GM20000 (cell line): ENCODE measurements at regions not wholly inside any gene's neighbourhood (a gene's known extent, or its start where the extent isn't known, plus 50 kb on each side); places are given as distances from the start of the nearest gene placed in this dataset.

ENCODE experiments used
- DNase-seq: peaks from one replicate; pipeline ENCODE4 v3.0.0; 2012; ENCODE audit warnings: low spot score
- TF ChIP-seq, protein P1 (sequence below): IDR thresholded peaks from 2 replicates; pipeline ENCODE4 v1.5.1; 2012; ENCODE audit warnings: mild to moderate bottlenecking, control low read depth; ENCODE audit errors: extremely low read depth, missing control alignments

DNA sequence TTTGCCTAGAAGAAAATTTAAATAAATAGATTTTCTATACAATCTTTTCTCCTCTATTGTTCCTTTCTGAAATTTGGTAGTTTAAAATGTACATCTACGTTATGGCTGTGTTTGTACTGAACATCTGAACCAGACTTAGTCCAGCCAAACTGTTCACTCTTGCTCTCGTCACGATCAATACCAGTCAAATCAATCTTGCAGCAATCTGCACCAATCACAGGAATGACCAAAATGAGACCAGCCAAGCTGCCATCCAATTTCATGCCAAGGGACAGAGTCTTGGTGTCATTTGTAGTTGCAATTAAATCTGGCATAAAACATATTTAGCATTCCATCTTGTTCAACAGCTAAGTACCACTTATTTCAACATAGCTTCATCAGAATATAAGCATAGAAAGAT, 156.6 kb downstream of the IRS2 start:
- TF ChIP-seq, protein P1, sequence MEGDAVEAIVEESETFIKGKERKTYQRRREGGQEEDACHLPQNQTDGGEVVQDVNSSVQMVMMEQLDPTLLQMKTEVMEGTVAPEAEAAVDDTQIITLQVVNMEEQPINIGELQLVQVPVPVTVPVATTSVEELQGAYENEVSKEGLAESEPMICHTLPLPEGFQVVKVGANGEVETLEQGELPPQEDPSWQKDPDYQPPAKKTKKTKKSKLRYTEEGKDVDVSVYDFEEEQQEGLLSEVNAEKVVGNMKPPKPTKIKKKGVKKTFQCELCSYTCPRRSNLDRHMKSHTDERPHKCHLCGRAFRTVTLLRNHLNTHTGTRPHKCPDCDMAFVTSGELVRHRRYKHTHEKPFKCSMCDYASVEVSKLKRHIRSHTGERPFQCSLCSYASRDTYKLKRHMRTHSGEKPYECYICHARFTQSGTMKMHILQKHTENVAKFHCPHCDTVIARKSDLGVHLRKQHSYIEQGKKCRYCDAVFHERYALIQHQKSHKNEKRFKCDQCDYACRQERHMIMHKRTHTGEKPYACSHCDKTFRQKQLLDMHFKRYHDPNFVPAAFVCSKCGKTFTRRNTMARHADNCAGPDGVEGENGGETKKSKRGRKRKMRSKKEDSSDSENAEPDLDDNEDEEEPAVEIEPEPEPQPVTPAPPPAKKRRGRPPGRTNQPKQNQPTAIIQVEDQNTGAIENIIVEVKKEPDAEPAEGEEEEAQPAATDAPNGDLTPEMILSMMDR = no peak
- DNase-seq = no peak

DNA sequence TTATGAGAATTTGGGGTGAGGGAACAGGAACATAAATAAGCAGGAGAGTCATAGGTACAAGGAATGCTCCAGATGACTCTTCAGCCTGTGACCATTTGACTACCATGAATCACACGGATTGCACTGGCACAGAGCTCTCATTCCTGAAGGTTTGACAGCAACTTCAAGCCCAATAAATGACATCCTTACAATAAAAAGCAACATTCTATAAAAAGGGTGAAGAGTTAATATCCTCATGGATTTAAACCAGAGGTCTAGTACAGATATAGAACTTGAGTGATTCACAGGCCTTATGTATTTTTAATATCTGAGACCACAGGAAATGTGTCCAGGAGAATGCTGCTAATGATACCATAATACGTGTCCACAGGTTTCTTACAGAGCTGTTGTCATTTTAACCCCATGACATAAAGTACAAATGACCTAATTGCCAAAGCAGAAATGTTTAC, 158.1 kb downstream of the IRS2 start:
- no peak for DNase-seq
- TF ChIP-seq, protein P1 = no peak

DNA sequence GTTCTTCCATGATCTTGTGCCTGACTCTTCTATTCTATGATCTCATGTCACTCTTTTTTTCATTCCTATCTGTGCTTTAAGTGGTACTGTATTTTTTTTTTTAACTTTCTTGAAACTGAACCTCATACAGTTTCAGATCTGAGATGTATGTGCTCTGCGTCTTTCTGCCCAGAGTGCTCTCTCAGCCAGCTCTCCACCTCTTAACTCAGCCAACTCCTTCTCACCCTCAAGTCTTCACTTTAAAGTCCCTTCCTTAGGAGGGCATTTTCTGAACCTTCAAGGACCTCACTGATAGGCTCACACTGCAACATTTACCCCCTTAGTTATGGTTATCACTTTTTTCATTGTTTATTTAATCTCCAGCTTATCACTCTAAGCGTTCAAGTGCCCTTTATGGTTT, 158.7 kb downstream of the IRS2 start:
- no peak for DNase-seq
- TF ChIP-seq, protein P1 = no peak

DNA sequence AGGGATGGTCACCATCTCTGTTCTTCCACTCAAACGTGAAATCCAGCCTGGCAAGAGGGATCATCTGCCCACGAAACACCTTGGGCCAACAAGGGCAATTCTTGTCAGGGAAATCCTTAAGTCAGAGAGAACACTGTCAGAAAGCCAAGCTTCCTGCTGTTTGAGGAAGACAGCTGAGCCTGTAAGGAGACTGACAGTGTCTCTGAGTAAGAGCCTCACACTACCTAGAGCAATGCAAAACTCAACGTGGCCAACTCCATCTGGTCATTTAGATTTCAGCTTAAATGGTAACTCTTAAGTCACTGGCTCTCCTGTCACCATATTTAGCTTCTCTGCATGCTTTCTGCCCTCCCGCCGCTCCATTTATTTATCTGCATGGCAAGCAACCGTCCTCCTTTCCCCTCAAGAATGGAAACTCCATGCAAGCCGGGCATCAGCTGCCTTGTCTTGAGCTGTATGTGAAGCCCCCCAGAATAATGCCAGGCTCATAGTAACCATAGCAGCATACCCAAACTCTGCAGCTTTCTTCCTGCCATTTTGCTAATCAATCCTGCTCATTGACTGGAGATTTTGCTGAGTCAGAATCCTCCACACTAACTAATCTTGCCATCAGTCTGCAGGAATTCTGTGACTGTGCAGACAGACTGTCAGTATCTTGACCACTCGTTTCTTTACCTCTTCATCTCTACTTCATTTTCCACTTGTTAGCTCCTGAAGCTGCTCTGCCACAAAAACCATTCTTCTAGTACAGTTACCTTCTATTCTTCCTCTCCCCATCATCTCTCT, 159.8 kb downstream of the IRS2 start:
- TF ChIP-seq, protein P1 = no peak
- DNase-seq = no peak

DNA sequence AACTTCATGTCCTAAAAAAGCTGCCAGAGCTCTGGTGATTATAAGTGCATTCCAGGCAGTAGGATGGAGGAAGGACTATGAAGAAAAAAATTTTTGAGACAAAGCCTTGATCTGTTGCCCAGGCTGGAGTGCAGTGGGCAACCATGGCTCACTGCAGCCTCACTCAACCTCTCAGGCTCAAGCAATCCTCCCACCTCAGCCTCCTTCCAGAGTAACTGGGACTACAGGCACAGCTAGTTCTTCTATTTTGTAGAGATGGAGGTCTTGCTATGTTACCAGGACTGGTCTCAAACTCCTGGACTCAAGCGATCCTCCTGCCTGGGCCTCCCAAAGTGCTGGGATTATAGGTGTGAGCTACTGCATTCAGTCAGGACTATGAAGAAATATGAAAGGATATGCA, 161.2 kb downstream of the IRS2 start:
- no peak for DNase-seq
- TF ChIP-seq, protein P1 = no peak

GRCh38 chr13:109622006-109622405, 164.4 kb downstream of the IRS2 start:
- TF ChIP-seq, protein P1 = no peak
- DNase-seq = no peak

GRCh38 chr13:109615721-109616420, 170.5 kb downstream of the IRS2 start:
- no peak for DNase-seq
- TF ChIP-seq, protein P1 = no peak
